H1 (cell line): ENCODE measurements at regions not wholly inside any gene's neighbourhood (a gene's known extent, or its start where the extent isn't known, plus 50 kb on each side); places are given as distances from the start of the nearest gene placed in this dataset.

Source experiments
- EP300 ChIP-seq, 2 experiments: IDR thresholded peaks; 1 replicate in 1 of 2; 2 replicates in 1 of 2; pipeline ENCODE4 v1.6.1; 2011 to 2012; ENCODE audit warnings: low read depth in 2 of 2, low read length in 2 of 2, mild to moderate bottlenecking in 2 of 2, borderline replicate concordance in 1 of 2, inconsistent platforms in 1 of 2, moderate library complexity in 1 of 2
- NRF1 ChIP-seq: IDR thresholded peaks from 2 replicates; pipeline ENCODE4 v1.6.1; 2011; ENCODE audit warnings: mild to moderate bottlenecking, low read depth, low read length, improper control_type of control experiment
- RFX5 ChIP-seq: IDR thresholded peaks from 2 replicates; pipeline ENCODE4 v1.6.1; 2011; ENCODE audit warnings: low read depth, low read length, improper control_type of control experiment, borderline replicate concordance
- TEAD4 ChIP-seq: IDR thresholded peaks from 2 replicates; pipeline ENCODE4 v1.6.1; 2012; ENCODE audit warnings: low read depth, low read length, inconsistent platforms, mixed read lengths
- TF ChIP-seq, protein P1 (sequence below), 3 experiments: IDR thresholded peaks; 1 replicate in 2 of 3; 2 replicates in 1 of 3; pipeline versions ENCODE4 v1.5.1 to v1.6.1; 2011; ENCODE audit warnings: low read length in 3 of 3, mild to moderate bottlenecking in 3 of 3, inconsistent platforms in 2 of 3, low read depth in 1 of 3, moderate library complexity in 1 of 3; ENCODE audit not compliant: insufficient read depth in 1 of 3; ENCODE audit errors: control extremely low read depth in 1 of 3
- TF ChIP-seq, protein P2 (sequence below): IDR thresholded peaks from 2 replicates; pipeline ENCODE4 v1.6.1; 2012; ENCODE audit warnings: inconsistent platforms

DNA sequence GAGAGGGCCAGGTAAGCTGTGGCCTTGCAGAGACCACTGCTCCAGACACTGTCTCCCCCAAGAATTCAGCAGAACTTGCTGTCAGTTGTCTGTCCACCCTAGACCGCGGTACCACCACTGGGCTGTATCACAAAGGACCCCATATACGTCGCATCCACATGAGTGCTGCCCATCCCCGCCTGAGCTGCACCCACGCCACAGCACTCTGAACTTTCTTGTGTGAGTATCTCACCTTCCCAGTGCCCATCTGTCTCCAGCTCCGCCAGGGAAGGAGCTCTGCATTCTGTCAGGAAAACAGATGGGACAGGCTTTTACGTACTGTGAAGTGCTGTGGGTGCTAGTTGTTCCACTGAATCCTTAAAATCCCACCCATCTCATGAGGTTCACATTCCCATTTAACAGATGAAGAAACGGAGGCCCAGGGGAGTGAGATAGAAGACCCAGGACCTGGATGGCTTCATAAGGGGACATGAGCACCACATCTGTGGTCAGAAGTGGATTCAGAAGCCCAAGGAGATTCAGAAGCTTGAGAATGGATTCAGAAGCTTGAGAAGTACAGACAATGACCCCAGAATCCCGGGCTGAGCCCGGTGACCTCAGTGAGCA lies 102.5 kb upstream of the ZMIZ1 start:
- TF ChIP-seq NRF1 = no peak
- no peak for TF ChIP-seq RFX5
- TF ChIP-seq, protein P1, sequence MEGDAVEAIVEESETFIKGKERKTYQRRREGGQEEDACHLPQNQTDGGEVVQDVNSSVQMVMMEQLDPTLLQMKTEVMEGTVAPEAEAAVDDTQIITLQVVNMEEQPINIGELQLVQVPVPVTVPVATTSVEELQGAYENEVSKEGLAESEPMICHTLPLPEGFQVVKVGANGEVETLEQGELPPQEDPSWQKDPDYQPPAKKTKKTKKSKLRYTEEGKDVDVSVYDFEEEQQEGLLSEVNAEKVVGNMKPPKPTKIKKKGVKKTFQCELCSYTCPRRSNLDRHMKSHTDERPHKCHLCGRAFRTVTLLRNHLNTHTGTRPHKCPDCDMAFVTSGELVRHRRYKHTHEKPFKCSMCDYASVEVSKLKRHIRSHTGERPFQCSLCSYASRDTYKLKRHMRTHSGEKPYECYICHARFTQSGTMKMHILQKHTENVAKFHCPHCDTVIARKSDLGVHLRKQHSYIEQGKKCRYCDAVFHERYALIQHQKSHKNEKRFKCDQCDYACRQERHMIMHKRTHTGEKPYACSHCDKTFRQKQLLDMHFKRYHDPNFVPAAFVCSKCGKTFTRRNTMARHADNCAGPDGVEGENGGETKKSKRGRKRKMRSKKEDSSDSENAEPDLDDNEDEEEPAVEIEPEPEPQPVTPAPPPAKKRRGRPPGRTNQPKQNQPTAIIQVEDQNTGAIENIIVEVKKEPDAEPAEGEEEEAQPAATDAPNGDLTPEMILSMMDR (IDR thresholded peaks at IDR 0.05; ENCODE audit: control extremely low read depth in 1 of 3, insufficient read depth in 1 of 3, low read depth in 1 of 3, low read length in 3 of 3) = no peak
- no peak for TF ChIP-seq EP300 (IDR thresholded peaks at IDR 0.05; ENCODE audit: borderline replicate concordance in 1 of 2, low read depth in 2 of 2, low read length in 2 of 2)
- no peak for TF ChIP-seq TEAD4
- TF ChIP-seq, protein P2, sequence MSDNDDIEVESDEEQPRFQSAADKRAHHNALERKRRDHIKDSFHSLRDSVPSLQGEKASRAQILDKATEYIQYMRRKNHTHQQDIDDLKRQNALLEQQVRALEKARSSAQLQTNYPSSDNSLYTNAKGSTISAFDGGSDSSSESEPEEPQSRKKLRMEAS = no peak
